B cell (primary cell): ENCODE measurements at regions not wholly inside any gene's neighbourhood (a gene's known extent, or its start where the extent isn't known, plus 50 kb on each side); places are given as distances from the start of the nearest gene placed in this dataset.

ENCODE experiments used
- EZH2 ChIP-seq: IDR thresholded peaks from 2 replicates; pipeline ENCODE4 v1.6.1; 2012; ENCODE audit warnings: borderline replicate concordance, low read depth, mild to moderate bottlenecking, moderate library complexity, low read length; ENCODE audit not compliant: insufficient read depth, poor library complexity, severe bottlenecking
- TF ChIP-seq, protein P1 (sequence below): fragments of 200-600 bp; IDR thresholded peaks from one replicate; pipeline ENCODE4 v1.8.0; 2022; ENCODE audit warnings: antibody characterized with exemption, mild to moderate bottlenecking

- TF ChIP-seq, protein P1, sequence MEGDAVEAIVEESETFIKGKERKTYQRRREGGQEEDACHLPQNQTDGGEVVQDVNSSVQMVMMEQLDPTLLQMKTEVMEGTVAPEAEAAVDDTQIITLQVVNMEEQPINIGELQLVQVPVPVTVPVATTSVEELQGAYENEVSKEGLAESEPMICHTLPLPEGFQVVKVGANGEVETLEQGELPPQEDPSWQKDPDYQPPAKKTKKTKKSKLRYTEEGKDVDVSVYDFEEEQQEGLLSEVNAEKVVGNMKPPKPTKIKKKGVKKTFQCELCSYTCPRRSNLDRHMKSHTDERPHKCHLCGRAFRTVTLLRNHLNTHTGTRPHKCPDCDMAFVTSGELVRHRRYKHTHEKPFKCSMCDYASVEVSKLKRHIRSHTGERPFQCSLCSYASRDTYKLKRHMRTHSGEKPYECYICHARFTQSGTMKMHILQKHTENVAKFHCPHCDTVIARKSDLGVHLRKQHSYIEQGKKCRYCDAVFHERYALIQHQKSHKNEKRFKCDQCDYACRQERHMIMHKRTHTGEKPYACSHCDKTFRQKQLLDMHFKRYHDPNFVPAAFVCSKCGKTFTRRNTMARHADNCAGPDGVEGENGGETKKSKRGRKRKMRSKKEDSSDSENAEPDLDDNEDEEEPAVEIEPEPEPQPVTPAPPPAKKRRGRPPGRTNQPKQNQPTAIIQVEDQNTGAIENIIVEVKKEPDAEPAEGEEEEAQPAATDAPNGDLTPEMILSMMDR: no peak
- TF ChIP-seq EZH2: no peak
Observed at GRCh38 chr14:87158283-87158682, 834.7 kb downstream of the GALC start.
